WTC11 (cell line): ENCODE measurements at regions not wholly inside any gene's neighbourhood (a gene's known extent, or its start where the extent isn't known, plus 50 kb on each side); places are given as distances from the start of the nearest gene placed in this dataset.

ENCODE experiments used
- ATAC-seq: fragments of 200-7000 bp; cut with Tn5 transposase; 2 replicates; pipeline ENCODE4 v1.10.0; 2021; ENCODE audit warnings: mild to moderate bottlenecking, moderate library complexity
- CTCF ChIA-PET: fragments of 300-600 bp; sonication (Branson Sonifier 250); formaldehyde crosslinking; loops from one replicate; lab custom pipeline; 2021; ENCODE audit warnings: antibody characterized with exemption; lab: Charles Lee
- POLR2A ChIA-PET: fragments of 350-600 bp; sonication (Branson Sonifier 250); formaldehyde crosslinking; loops from one replicate; lab custom pipeline; 2021; ENCODE audit warnings: antibody characterized with exemption; lab: Charles Lee
- DNase-seq: peaks from one replicate; pipeline ENCODE4 v3.0.0; 2021; ENCODE audit warnings: low spot score
- H3K27ac Mint-ChIP-seq: 2 replicates; pipeline ENCODE4 v1.8.0; 2021; ENCODE audit warnings: mixed read lengths
- H3K27me3 Mint-ChIP-seq: 2 replicates; pipeline ENCODE4 v1.8.0; 2021; ENCODE audit warnings: low read depth, mild to moderate bottlenecking, moderate library complexity, mixed read lengths
- H3K36me3 Mint-ChIP-seq: 2 replicates; pipeline ENCODE4 v1.8.0; 2021; ENCODE audit warnings: mixed read lengths
- H3K4me1 Mint-ChIP-seq: 2 replicates; pipeline ENCODE4 v1.8.0; 2022; ENCODE audit warnings: mixed read lengths
- H3K4me3 Mint-ChIP-seq: 2 replicates; pipeline ENCODE4 v1.8.0; 2021; ENCODE audit warnings: mild to moderate bottlenecking, moderate library complexity, mixed read lengths
- H3K9me3 Mint-ChIP-seq: 2 replicates; pipeline ENCODE4 v1.8.0; 2021; ENCODE audit warnings: mixed read lengths
- CBFB ChIP-seq: sonication (generic); formaldehyde crosslinking; IDR thresholded peaks from 2 replicates; pipeline ENCODE4 v1.8.1; 2022; ENCODE audit warnings: mild to moderate bottlenecking, low read depth, missing genetic modification reagents
- ELF4 ChIP-seq: sonication (generic); formaldehyde crosslinking; IDR thresholded peaks from 2 replicates; pipeline ENCODE4 v1.8.1; 2022; ENCODE audit warnings: low read depth, mild to moderate bottlenecking, moderate library complexity, missing genetic modification reagents
- EMX1 ChIP-seq: fragments of 250-450 bp; sonication (Bioruptor Pico); IDR thresholded peaks from 2 replicates; pipeline ENCODE4 v1.8.0; 2021; ENCODE audit warnings: mild to moderate bottlenecking
- GRHL2 ChIP-seq: fragments of 250-450 bp; sonication (Bioruptor Pico); IDR thresholded peaks from 2 replicates; pipeline ENCODE4 v1.8.0; 2022; ENCODE audit warnings: mild to moderate bottlenecking, moderate library complexity; ENCODE audit not compliant: insufficient replicate concordance, severe bottlenecking
- NFATC4 ChIP-seq: fragments of 250-450 bp; sonication (Bioruptor Pico); IDR thresholded peaks from 2 replicates; pipeline ENCODE4 v1.9.0; 2021; ENCODE audit warnings: mild to moderate bottlenecking
- NFYB ChIP-seq: sonication (generic); formaldehyde crosslinking; conservative IDR thresholded peaks from 2 replicates; pipeline ENCODE4 v1.8.0; 2022; ENCODE audit warnings: low read depth, missing genetic modification reagents
- NR1H2 ChIP-seq: sonication (generic); formaldehyde crosslinking; IDR thresholded peaks from 2 replicates; pipeline ENCODE4 v1.9.0; 2021; ENCODE audit warnings: mild to moderate bottlenecking, moderate library complexity, missing genetic modification reagents
- NR3C1 ChIP-seq: sonication (generic); formaldehyde crosslinking; conservative IDR thresholded peaks from 2 replicates; pipeline ENCODE4 v1.8.1; 2023; ENCODE audit warnings: low read depth, mild to moderate bottlenecking, missing genetic modification reagents
- ZBTB21 ChIP-seq: sonication (generic); formaldehyde crosslinking; IDR thresholded peaks from 2 replicates; pipeline ENCODE4 v1.8.1; 2023; ENCODE audit warnings: mild to moderate bottlenecking, missing genetic modification reagents, borderline replicate concordance
- TF ChIP-seq, protein P1 (sequence below): sonication (generic); formaldehyde crosslinking; IDR thresholded peaks from 2 replicates; pipeline ENCODE4 v1.8.0; 2022; ENCODE audit warnings: missing genetic modification reagents
- TF ChIP-seq, protein P2 (sequence below): sonication (generic); formaldehyde crosslinking; IDR thresholded peaks from 2 replicates; pipeline ENCODE4 v1.8.0; 2022; ENCODE audit warnings: mild to moderate bottlenecking, missing genetic modification reagents
- TF ChIP-seq, protein P3 (sequence below): fragments of 250-450 bp; sonication (Bioruptor Pico); IDR thresholded peaks from 2 replicates; pipeline ENCODE4 v1.9.0; 2021; ENCODE audit warnings: moderate library complexity, mild to moderate bottlenecking, inconsistent platforms, borderline replicate concordance
- TF ChIP-seq, protein P4 (sequence below): fragments of 250-450 bp; sonication (Bioruptor Pico); IDR thresholded peaks from 2 replicates; pipeline ENCODE4 v1.9.0; 2021; ENCODE audit warnings: mild to moderate bottlenecking
- TF ChIP-seq, protein P5 (sequence below): fragments of 250-450 bp; sonication (Bioruptor Pico); IDR thresholded peaks from 2 replicates; pipeline ENCODE4 v1.8.0; 2021; ENCODE audit warnings: mild to moderate bottlenecking
- TF ChIP-seq, protein P6 (sequence below): sonication (generic); formaldehyde crosslinking; IDR thresholded peaks from 2 replicates; pipeline ENCODE4 v1.8.0; 2022; ENCODE audit warnings: mild to moderate bottlenecking, missing genetic modification reagents
- TF ChIP-seq, protein P7 (sequence below): sonication (generic); formaldehyde crosslinking; IDR thresholded peaks from 2 replicates; pipeline ENCODE4 v1.8.1; 2023; ENCODE audit warnings: mild to moderate bottlenecking, missing genetic modification reagents, borderline replicate concordance
- TF ChIP-seq, protein P8 (sequence below): sonication (generic); formaldehyde crosslinking; IDR thresholded peaks from 2 replicates; pipeline ENCODE4 v1.8.0; 2022; ENCODE audit warnings: mild to moderate bottlenecking, missing genetic modification reagents
- TF ChIP-seq, protein P9 (sequence below): sonication (generic); formaldehyde crosslinking; IDR thresholded peaks from 2 replicates; pipeline ENCODE4 v1.8.0; 2023; ENCODE audit warnings: mild to moderate bottlenecking, missing genetic modification reagents

DNA sequence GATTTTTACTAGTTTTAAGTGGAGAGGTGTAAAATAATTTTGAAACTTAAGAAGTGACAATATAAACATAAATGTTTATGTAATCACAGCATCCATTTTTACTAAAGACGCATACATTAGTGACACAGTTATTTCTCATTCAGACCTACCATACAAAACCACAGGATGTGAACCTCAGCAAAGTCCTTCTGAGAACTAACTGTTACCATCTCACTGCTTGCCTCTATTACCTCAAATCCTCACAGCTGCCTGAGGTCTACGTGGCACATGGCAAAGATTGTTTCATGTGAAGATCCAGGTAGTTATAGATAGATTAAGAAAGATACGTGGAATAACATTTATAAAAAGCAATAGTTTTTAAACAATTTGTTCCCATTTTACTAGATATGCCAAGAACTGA, 189.0 kb downstream of the SLITRK2 start (continued):
- TF ChIP-seq, protein P1, sequence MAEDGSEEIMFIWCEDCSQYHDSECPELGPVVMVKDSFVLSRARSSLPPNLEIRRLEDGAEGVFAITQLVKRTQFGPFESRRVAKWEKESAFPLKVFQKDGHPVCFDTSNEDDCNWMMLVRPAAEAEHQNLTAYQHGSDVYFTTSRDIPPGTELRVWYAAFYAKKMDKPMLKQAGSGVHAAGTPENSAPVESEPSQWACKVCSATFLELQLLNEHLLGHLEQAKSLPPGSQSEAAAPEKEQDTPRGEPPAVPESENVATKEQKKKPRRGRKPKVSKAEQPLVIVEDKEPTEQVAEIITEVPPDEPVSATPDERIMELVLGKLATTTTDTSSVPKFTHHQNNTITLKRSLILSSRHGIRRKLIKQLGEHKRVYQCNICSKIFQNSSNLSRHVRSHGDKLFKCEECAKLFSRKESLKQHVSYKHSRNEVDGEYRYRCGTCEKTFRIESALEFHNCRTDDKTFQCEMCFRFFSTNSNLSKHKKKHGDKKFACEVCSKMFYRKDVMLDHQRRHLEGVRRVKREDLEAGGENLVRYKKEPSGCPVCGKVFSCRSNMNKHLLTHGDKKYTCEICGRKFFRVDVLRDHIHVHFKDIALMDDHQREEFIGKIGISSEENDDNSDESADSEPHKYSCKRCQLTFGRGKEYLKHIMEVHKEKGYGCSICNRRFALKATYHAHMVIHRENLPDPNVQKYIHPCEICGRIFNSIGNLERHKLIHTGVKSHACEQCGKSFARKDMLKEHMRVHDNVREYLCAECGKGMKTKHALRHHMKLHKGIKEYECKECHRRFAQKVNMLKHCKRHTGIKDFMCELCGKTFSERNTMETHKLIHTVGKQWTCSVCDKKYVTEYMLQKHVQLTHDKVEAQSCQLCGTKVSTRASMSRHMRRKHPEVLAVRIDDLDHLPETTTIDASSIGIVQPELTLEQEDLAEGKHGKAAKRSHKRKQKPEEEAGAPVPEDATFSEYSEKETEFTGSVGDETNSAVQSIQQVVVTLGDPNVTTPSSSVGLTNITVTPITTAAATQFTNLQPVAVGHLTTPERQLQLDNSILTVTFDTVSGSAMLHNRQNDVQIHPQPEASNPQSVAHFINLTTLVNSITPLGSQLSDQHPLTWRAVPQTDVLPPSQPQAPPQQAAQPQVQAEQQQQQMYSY (CRISPR knock-in tag) = no peak
- TF ChIP-seq, protein P2, sequence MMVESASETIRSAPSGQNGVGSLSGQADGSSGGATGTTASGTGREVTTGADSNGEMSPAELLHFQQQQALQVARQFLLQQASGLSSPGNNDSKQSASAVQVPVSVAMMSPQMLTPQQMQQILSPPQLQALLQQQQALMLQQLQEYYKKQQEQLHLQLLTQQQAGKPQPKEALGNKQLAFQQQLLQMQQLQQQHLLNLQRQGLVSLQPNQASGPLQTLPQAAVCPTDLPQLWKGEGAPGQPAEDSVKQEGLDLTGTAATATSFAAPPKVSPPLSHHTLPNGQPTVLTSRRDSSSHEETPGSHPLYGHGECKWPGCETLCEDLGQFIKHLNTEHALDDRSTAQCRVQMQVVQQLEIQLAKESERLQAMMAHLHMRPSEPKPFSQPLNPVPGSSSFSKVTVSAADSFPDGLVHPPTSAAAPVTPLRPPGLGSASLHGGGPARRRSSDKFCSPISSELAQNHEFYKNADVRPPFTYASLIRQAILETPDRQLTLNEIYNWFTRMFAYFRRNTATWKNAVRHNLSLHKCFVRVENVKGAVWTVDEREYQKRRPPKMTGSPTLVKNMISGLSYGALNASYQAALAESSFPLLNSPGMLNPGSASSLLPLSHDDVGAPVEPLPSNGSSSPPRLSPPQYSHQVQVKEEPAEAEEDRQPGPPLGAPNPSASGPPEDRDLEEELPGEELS = no peak
- TF ChIP-seq, protein P3, sequence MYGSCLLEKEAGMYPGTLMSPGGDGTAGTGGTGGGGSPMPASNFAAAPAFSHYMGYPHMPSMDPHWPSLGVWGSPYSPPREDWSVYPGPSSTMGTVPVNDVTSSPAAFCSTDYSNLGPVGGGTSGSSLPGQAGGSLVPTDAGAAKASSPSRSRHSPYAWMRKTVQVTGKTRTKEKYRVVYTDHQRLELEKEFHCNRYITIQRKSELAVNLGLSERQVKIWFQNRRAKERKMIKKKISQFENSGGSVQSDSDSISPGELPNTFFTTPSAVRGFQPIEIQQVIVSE = no peak

DNA sequence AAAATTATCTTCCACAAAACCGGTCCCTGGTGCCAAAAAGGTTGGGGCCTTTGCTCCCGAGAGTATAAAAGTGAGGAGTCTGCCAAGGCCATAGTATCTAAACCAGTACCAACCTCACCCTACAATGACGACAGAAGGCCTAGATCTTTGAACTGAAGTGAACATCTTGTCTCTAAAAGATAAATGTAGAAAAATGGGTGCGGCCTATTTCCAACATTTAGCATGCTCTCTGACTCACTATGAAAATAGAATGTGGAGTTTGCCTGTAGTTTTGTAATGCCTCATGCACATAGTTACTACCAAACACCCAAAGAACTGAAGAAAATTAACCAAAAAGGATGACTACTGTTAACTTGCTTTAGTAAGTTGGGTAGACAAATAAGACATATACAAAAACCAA, 218.4 kb downstream of the SLITRK2 start:
- POLR2A ChIA-PET = no interaction called here
- H3K36me3 Mint-ChIP-seq = peaks cover 49% of the 10 kb centered on the region
- no peak overlapping the region for H3K27ac Mint-ChIP-seq
- no peak for DNase-seq
- peaks cover 5% of the 10 kb centered on the region; the same call in 1 of the 2 replicates for H3K27me3 Mint-ChIP-seq
- H3K4me1 Mint-ChIP-seq = no peaks in the 10 kb centered on the region
- CTCF ChIA-PET = no interaction called here
- H3K4me3 Mint-ChIP-seq = no peak overlapping the region
- no peak for ATAC-seq
- H3K9me3 Mint-ChIP-seq = peaks cover 68% of the 10 kb centered on the region
- TF ChIP-seq NFATC4 (CRISPR knock-in tag) (no peak), CBFB (no peak), NR3C1 (CRISPR knock-in tag) (no peak), NR1H2 (CRISPR knock-in tag) (no peak), NFYB (CRISPR knock-in tag) (no peak), GRHL2 (CRISPR knock-in tag) (no peak), ELF4 (CRISPR knock-in tag) (no peak), ZBTB21 (CRISPR knock-in tag) (no peak), EMX1 (CRISPR knock-in tag) (no peak)
- TF ChIP-seq, protein P4, sequence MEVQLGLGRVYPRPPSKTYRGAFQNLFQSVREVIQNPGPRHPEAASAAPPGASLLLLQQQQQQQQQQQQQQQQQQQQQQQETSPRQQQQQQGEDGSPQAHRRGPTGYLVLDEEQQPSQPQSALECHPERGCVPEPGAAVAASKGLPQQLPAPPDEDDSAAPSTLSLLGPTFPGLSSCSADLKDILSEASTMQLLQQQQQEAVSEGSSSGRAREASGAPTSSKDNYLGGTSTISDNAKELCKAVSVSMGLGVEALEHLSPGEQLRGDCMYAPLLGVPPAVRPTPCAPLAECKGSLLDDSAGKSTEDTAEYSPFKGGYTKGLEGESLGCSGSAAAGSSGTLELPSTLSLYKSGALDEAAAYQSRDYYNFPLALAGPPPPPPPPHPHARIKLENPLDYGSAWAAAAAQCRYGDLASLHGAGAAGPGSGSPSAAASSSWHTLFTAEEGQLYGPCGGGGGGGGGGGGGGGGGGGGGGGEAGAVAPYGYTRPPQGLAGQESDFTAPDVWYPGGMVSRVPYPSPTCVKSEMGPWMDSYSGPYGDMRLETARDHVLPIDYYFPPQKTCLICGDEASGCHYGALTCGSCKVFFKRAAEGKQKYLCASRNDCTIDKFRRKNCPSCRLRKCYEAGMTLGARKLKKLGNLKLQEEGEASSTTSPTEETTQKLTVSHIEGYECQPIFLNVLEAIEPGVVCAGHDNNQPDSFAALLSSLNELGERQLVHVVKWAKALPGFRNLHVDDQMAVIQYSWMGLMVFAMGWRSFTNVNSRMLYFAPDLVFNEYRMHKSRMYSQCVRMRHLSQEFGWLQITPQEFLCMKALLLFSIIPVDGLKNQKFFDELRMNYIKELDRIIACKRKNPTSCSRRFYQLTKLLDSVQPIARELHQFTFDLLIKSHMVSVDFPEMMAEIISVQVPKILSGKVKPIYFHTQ (CRISPR knock-in tag) = no peak
- TF ChIP-seq, protein P5, sequence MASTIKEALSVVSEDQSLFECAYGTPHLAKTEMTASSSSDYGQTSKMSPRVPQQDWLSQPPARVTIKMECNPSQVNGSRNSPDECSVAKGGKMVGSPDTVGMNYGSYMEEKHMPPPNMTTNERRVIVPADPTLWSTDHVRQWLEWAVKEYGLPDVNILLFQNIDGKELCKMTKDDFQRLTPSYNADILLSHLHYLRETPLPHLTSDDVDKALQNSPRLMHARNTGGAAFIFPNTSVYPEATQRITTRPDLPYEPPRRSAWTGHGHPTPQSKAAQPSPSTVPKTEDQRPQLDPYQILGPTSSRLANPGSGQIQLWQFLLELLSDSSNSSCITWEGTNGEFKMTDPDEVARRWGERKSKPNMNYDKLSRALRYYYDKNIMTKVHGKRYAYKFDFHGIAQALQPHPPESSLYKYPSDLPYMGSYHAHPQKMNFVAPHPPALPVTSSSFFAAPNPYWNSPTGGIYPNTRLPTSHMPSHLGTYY (CRISPR knock-in tag) = no peak
- TF ChIP-seq, protein P6, sequence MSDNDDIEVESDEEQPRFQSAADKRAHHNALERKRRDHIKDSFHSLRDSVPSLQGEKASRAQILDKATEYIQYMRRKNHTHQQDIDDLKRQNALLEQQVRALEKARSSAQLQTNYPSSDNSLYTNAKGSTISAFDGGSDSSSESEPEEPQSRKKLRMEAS (CRISPR knock-in tag) = no peak
- TF ChIP-seq, protein P7, sequence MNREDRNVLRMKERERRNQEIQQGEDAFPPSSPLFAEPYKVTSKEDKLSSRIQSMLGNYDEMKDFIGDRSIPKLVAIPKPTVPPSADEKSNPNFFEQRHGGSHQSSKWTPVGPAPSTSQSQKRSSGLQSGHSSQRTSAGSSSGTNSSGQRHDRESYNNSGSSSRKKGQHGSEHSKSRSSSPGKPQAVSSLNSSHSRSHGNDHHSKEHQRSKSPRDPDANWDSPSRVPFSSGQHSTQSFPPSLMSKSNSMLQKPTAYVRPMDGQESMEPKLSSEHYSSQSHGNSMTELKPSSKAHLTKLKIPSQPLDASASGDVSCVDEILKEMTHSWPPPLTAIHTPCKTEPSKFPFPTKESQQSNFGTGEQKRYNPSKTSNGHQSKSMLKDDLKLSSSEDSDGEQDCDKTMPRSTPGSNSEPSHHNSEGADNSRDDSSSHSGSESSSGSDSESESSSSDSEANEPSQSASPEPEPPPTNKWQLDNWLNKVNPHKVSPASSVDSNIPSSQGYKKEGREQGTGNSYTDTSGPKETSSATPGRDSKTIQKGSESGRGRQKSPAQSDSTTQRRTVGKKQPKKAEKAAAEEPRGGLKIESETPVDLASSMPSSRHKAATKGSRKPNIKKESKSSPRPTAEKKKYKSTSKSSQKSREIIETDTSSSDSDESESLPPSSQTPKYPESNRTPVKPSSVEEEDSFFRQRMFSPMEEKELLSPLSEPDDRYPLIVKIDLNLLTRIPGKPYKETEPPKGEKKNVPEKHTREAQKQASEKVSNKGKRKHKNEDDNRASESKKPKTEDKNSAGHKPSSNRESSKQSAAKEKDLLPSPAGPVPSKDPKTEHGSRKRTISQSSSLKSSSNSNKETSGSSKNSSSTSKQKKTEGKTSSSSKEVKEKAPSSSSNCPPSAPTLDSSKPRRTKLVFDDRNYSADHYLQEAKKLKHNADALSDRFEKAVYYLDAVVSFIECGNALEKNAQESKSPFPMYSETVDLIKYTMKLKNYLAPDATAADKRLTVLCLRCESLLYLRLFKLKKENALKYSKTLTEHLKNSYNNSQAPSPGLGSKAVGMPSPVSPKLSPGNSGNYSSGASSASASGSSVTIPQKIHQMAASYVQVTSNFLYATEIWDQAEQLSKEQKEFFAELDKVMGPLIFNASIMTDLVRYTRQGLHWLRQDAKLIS = no peak
- TF ChIP-seq, protein P8, sequence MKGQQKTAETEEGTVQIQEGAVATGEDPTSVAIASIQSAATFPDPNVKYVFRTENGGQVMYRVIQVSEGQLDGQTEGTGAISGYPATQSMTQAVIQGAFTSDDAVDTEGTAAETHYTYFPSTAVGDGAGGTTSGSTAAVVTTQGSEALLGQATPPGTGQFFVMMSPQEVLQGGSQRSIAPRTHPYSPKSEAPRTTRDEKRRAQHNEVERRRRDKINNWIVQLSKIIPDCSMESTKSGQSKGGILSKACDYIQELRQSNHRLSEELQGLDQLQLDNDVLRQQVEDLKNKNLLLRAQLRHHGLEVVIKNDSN (CRISPR knock-in tag) = no peak
- TF ChIP-seq, protein P9, sequence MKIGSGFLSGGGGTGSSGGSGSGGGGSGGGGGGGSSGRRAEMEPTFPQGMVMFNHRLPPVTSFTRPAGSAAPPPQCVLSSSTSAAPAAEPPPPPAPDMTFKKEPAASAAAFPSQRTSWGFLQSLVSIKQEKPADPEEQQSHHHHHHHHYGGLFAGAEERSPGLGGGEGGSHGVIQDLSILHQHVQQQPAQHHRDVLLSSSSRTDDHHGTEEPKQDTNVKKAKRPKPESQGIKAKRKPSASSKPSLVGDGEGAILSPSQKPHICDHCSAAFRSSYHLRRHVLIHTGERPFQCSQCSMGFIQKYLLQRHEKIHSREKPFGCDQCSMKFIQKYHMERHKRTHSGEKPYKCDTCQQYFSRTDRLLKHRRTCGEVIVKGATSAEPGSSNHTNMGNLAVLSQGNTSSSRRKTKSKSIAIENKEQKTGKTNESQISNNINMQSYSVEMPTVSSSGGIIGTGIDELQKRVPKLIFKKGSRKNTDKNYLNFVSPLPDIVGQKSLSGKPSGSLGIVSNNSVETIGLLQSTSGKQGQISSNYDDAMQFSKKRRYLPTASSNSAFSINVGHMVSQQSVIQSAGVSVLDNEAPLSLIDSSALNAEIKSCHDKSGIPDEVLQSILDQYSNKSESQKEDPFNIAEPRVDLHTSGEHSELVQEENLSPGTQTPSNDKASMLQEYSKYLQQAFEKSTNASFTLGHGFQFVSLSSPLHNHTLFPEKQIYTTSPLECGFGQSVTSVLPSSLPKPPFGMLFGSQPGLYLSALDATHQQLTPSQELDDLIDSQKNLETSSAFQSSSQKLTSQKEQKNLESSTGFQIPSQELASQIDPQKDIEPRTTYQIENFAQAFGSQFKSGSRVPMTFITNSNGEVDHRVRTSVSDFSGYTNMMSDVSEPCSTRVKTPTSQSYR = no peak
